HEK293T (cell line): ENCODE measurements at regions not wholly inside any gene's neighbourhood (a gene's known extent, or its start where the extent isn't known, plus 50 kb on each side); places are given as distances from the start of the nearest gene placed in this dataset.

ENCODE experiments used
- SP1 ChIP-seq: fragments of 450-650 bp; IDR thresholded peaks from 2 replicates; pipeline ENCODE4 v1.6.1; 2017
- TARDBP ChIP-seq: fragments of 450-650 bp; IDR thresholded peaks from 2 replicates; pipeline ENCODE4 v1.6.1; 2016

GRCh38 chr20:17129089-17129488 is 97.8 kb upstream of the PCSK2 start:
- TF ChIP-seq SP1 = no peak
- no peak for TF ChIP-seq TARDBP
